ENCODE measurements at regions not wholly inside any gene's neighbourhood (a gene's known extent, or its start where the extent isn't known, plus 50 kb on each side); places are given as distances from the start of the nearest gene placed in this dataset.

GRCh38 chr1:163876546-163876945 is 554.8 kb downstream of the NUF2 start:
- TF ChIP-seq CTCF (IDR thresholded peaks at IDR 0.05; ENCODE audit: insufficient read depth, low read depth, low read length) = no peak
- no peak for TF ChIP-seq EZH2 (IDR thresholded peaks at IDR 0.05; ENCODE audit: insufficient read depth, low read length)

Data from astrocyte (in vitro differentiated cells and primary cell).